MCF 10A (cell line): ENCODE measurements at regions not wholly inside any gene's neighbourhood (a gene's known extent, or its start where the extent isn't known, plus 50 kb on each side); places are given as distances from the start of the nearest gene placed in this dataset.
A peak's percentile ranks its signal among the peaks of the same experiment; 100 is the strongest.

ENCODE experiments used
- BruUV-seq: library from RNA; stranded (reverse); fragments of 400-500 nt; replicated peaks from 2 replicates; lab custom pipeline; 2021; lab: Mats Ljungman, UMichigan
- CTCF ChIA-PET: fragments of 300-600 bp; sonication (Branson Sonifier 250); formaldehyde crosslinking; extraction: SDS; loops from one replicate; lab custom pipeline; 2021; ENCODE audit warnings: antibody characterized with exemption, inconsistent platforms; lab: Yijun Ruan, JAX
- POLR2A ChIA-PET: fragments of 300-600, 350-650 bp; sonication (Branson Sonifier 250); formaldehyde crosslinking; extraction: SDS; loops from one replicate; lab custom pipeline; 2020; ENCODE audit warnings: antibody characterized with exemption, inconsistent platforms; lab: Yijun Ruan, JAX
- DNase-seq: peaks from one replicate; pipeline ENCODE4 v3.0.0-alpha.2; 2018; ENCODE audit not compliant: unreplicated experiment
- H3K27ac Mint-ChIP-seq: one replicate; pipeline ENCODE4 v1.8.0; 2022; ENCODE audit warnings: mild to moderate bottlenecking, low read depth, mixed read lengths; ENCODE audit not compliant: unreplicated experiment
- H3K27me3 Mint-ChIP-seq: one replicate; pipeline ENCODE4 v1.8.0; 2022; ENCODE audit warnings: mixed read lengths; ENCODE audit not compliant: insufficient read depth, unreplicated experiment
- H3K36me3 Mint-ChIP-seq: one replicate; pipeline ENCODE4 v1.8.0; 2022; ENCODE audit warnings: mild to moderate bottlenecking, moderate library complexity, mixed read lengths; ENCODE audit not compliant: insufficient read depth, unreplicated experiment
- H3K4me1 Mint-ChIP-seq: one replicate; pipeline ENCODE4 v1.8.0; 2022; ENCODE audit warnings: mixed read lengths; ENCODE audit not compliant: insufficient read depth, unreplicated experiment
- H3K4me3 Mint-ChIP-seq: one replicate; pipeline ENCODE4 v1.8.0; 2022; ENCODE audit warnings: mild to moderate bottlenecking, moderate library complexity, mixed read lengths; ENCODE audit not compliant: unreplicated experiment
- H3K9me3 Mint-ChIP-seq: one replicate; pipeline ENCODE4 v1.8.0; 2022; ENCODE audit warnings: mixed read lengths; ENCODE audit not compliant: unreplicated experiment
- CTCF ChIP-seq: fragments of 200-600 bp; IDR thresholded peaks from one replicate; pipeline ENCODE4 v1.8.0; 2022; ENCODE audit warnings: antibody characterized with exemption, mild to moderate bottlenecking; ENCODE audit not compliant: unreplicated experiment
- intact Hi-C: fragments of 100-400 bp; cut with micrococcal nuclease; formaldehyde crosslinking; loops from 2 replicates; pipeline ENCODE4 v1.14.1; 2022

- ChIA-PET POLR2A (interaction anchor here (0.8 to 1.2 kb wide), 4 partner anchors 8 to 173 kb away, joined by 3 read pairs; no protein-coding TSS in a partner anchor), CTCF (interaction anchor here (0.6 to 0.9 kb wide), 2 partner anchors 116 to 190 kb away, joined by 4 read pairs; no protein-coding TSS in a partner anchor)
- no TSS peak for BruUV-seq
- peak overlapping the region; percentile 64 for H3K27ac Mint-ChIP-seq
- H3K4me1 Mint-ChIP-seq, result peaks cover 30% of the 10 kb centered on the region
- peaks cover 13% of the 10 kb centered on the region for H3K9me3 Mint-ChIP-seq
- TF ChIP-seq CTCF, result no peak
- intact Hi-C loops, result loop anchor here (5.0 kb wide), 1 partner anchor 108 kb away; no protein-coding TSS in a partner anchor
- DNase-seq, result no peak
- no peaks in the 10 kb centered on the region for H3K27me3 Mint-ChIP-seq
- H3K4me3 Mint-ChIP-seq, result no peak overlapping the region
- H3K36me3 Mint-ChIP-seq, result no peaks in the 10 kb centered on the region
Measured at GRCh38 chr13:67299751-67300150, 69.6 kb upstream of the PCDH9 start.

- Mint-ChIP-seq H3K9me3 (peaks cover 13% of the 10 kb centered on the region), H3K27me3 (no peaks in the 10 kb centered on the region), H3K27ac (peak overlapping the region; percentile 64), H3K4me3 (no peak overlapping the region), H3K36me3 (no peaks in the 10 kb centered on the region), H3K4me1 (peaks cover 30% of the 10 kb centered on the region)
- TF ChIP-seq CTCF, result no peak
- ChIA-PET POLR2A (interaction anchor here (0.6 to 1.3 kb wide), 6 partner anchors 9 to 174 kb away, joined by 3 to 4 read pairs (median 3); no protein-coding TSS in a partner anchor), CTCF (interaction anchor here (0.6 kb wide), 1 partner anchor 190 kb away, joined by 4 read pairs; no protein-coding TSS in a partner anchor)
- DNase-seq, result peak; percentile 62
- BruUV-seq, result no TSS peak
- intact Hi-C loops, result loop anchor here (5.0 kb wide), 1 partner anchor 108 kb away; no protein-coding TSS in a partner anchor
Measured at GRCh38 chr13:67299072-67299635, 69.0 kb upstream of the PCDH9 start.

- Mint-ChIP-seq H3K4me3 (no peak overlapping the region), H3K9me3 (peaks cover 13% of the 10 kb centered on the region), H3K4me1 (peaks cover 30% of the 10 kb centered on the region), H3K27ac (peak overlapping the region; percentile 64), H3K27me3 (no peaks in the 10 kb centered on the region), H3K36me3 (no peaks in the 10 kb centered on the region)
- no peak for TF ChIP-seq CTCF
- intact Hi-C loops, result loop anchor here (5.0 kb wide), 1 partner anchor 109 kb away; no protein-coding TSS in a partner anchor
- ChIA-PET CTCF (interaction anchor here (0.5 kb wide), 1 partner anchor 38 kb away, joined by 3 read pairs; no protein-coding TSS in a partner anchor), POLR2A (interaction anchor here (1.3 kb wide), 1 partner anchor 21 kb away, joined by 4 read pairs; no protein-coding TSS in a partner anchor)
- DNase-seq, result no peak
- no TSS peak for BruUV-seq
Measured at GRCh38 chr13:67298297-67298696, 68.2 kb upstream of the PCDH9 start.

- peaks cover 5% of the 10 kb centered on the region for H3K9me3 Mint-ChIP-seq
- H3K36me3 Mint-ChIP-seq, result no peaks in the 10 kb centered on the region
- TF ChIP-seq CTCF, result no peak
- H3K27ac Mint-ChIP-seq, result no peak overlapping the region
- peaks cover 30% of the 10 kb centered on the region for H3K4me1 Mint-ChIP-seq
- no TSS peak for BruUV-seq
- intact Hi-C loops, result loop anchor here (5.0 kb wide), 1 partner anchor 111 kb away; no protein-coding TSS in a partner anchor
- no peak overlapping the region for H3K4me3 Mint-ChIP-seq
- H3K27me3 Mint-ChIP-seq, result no peaks in the 10 kb centered on the region
- ChIA-PET CTCF (no interaction called here), POLR2A (no interaction called here)
- DNase-seq, result no peak
Measured at GRCh38 chr13:67296511-67296910, 66.4 kb upstream of the PCDH9 start.
